SK-N-SH treated with all-trans-retinoic acid at 6 μM for 48 hours (cell line): ENCODE measurements at regions not wholly inside any gene's neighbourhood (a gene's known extent, or its start where the extent isn't known, plus 50 kb on each side); places are given as distances from the start of the nearest gene placed in this dataset.

Source experiments
- BACH2 ChIP-seq: fragments of 250-450 bp; sonication (Bioruptor Pico); IDR thresholded peaks from 2 replicates; pipeline ENCODE4 v1.9.0; 2021; ENCODE audit warnings: mild to moderate bottlenecking, borderline replicate concordance
- RARB ChIP-seq: fragments of 250-450 bp; sonication (Bioruptor Pico); IDR thresholded peaks from 2 replicates; pipeline ENCODE4 v1.8.0; 2021; ENCODE audit warnings: mild to moderate bottlenecking, moderate library complexity

DNA sequence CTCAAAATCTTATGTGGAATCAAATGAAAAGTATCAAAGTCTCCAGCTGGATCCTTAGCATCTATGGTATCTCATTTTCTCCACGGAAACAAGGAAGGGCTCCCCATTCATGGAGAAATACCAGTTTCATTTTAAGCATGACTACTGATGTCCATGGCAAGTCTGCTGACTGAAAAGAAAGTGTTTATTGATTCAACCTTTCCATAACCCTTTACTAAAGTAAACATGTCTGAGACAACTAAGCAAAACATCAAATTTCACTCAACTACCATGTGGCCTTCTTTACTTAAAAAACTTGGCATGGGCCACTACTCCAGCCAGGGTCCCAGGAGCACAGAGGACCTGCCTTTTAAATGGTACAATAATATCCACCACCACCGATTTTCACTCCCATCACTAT is 928.0 kb upstream of the SOX9 start:
- TF ChIP-seq RARB (CRISPR knock-in tag), result no peak
- TF ChIP-seq BACH2 (CRISPR knock-in tag), result no peak
